ENCODE measurements at regions not wholly inside any gene's neighbourhood (a gene's known extent, or its start where the extent isn't known, plus 50 kb on each side); places are given as distances from the start of the nearest gene placed in this dataset.

GRCh38 chr2:151042964-151043363, 218.7 kb downstream of the RBM43 start:
- Histone ChIP-seq H3K27me3 (ENCODE audit: insufficient read depth, poor library complexity, severe bottlenecking) (no peaks in the 10 kb centered on the region), H3K4me3 (replicated peaks; ENCODE audit: insufficient read depth, low read length) (no peak overlapping the region), H3K27ac (replicated peaks) (no peak overlapping the region)
- DNase-seq (ENCODE audit: low read depth in 1 of 2, low spot score in 1 of 2), result no peak
- no peak for TF ChIP-seq GABPA (IDR thresholded peaks at IDR 0.05; ENCODE audit: low read depth)
- TF ChIP-seq POLR2AphosphoS5 (IDR thresholded peaks at IDR 0.05; ENCODE audit: low read depth), result no peak
- no peak for TF ChIP-seq SPI1 (IDR thresholded peaks at IDR 0.05; ENCODE audit: borderline replicate concordance, low read depth)
- TF ChIP-seq REST (IDR thresholded peaks at IDR 0.05; ENCODE audit: insufficient replicate concordance, low read depth), result no peak
- no peak for TF ChIP-seq CTCF (IDR thresholded peaks at IDR 0.05; ENCODE audit: insufficient read depth, low read length)

- no peak for DNase-seq (ENCODE audit: low read depth in 1 of 2, low spot score in 1 of 2)
- no peak for TF ChIP-seq REST (IDR thresholded peaks at IDR 0.05; ENCODE audit: insufficient replicate concordance, low read depth)
- TF ChIP-seq POLR2AphosphoS5 (IDR thresholded peaks at IDR 0.05; ENCODE audit: low read depth), result no peak
- TF ChIP-seq CTCF (IDR thresholded peaks at IDR 0.05; ENCODE audit: insufficient read depth, low read length), result no peak
- TF ChIP-seq GABPA (IDR thresholded peaks at IDR 0.05; ENCODE audit: low read depth), result no peak
- no peak for TF ChIP-seq SPI1 (IDR thresholded peaks at IDR 0.05; ENCODE audit: borderline replicate concordance, low read depth)
- H3K4me3 ChIP-seq (replicated peaks; ENCODE audit: insufficient read depth, low read length), result no peak overlapping the region
- H3K27me3 ChIP-seq (ENCODE audit: insufficient read depth, poor library complexity, severe bottlenecking), result no peaks in the 10 kb centered on the region
- H3K27ac ChIP-seq (replicated peaks), result no peak overlapping the region
Observed at GRCh38 chr2:151040039-151040438, 221.6 kb downstream of the RBM43 start.

- DNase-seq (ENCODE audit: low read depth in 1 of 2, low spot score in 1 of 2), result no peak
- no peak overlapping the region for H3K27ac ChIP-seq (replicated peaks)
- no peak overlapping the region for H3K4me3 ChIP-seq (replicated peaks; ENCODE audit: insufficient read depth, low read length)
- TF ChIP-seq POLR2AphosphoS5 (IDR thresholded peaks at IDR 0.05; ENCODE audit: low read depth) (no peak), CTCF (IDR thresholded peaks at IDR 0.05; ENCODE audit: insufficient read depth, low read length) (no peak), GABPA (IDR thresholded peaks at IDR 0.05; ENCODE audit: low read depth) (no peak), SPI1 (IDR thresholded peaks at IDR 0.05; ENCODE audit: borderline replicate concordance, low read depth) (no peak), REST (IDR thresholded peaks at IDR 0.05; ENCODE audit: insufficient replicate concordance, low read depth) (no peak)
- no peaks in the 10 kb centered on the region for H3K27me3 ChIP-seq (ENCODE audit: insufficient read depth, poor library complexity, severe bottlenecking)
Observed at GRCh38 chr2:151038516-151038915, 223.1 kb downstream of the RBM43 start.
